ENCODE measurements at regions not wholly inside any gene's neighbourhood (a gene's known extent, or its start where the extent isn't known, plus 50 kb on each side); places are given as distances from the start of the nearest gene placed in this dataset.

GRCh38 chr10:6920072-6921019, 340.3 kb upstream of the PRKCQ start:
- DNase-seq = peak; percentile 60

- DNase-seq = no peak
These were observed 339.0 kb upstream of the PRKCQ start for GRCh38 chr10:6919077-6919476.

GRCh38 chr10:6918305-6918704, 338.2 kb upstream of the PRKCQ start:
- peak; percentile 24 for DNase-seq

GRCh38 chr10:6917125-6917524, 337.0 kb upstream of the PRKCQ start:
- DNase-seq = no peak

GRCh38 chr10:6916601-6917000, 336.5 kb upstream of the PRKCQ start:
- no peak for DNase-seq

- DNase-seq = no peak
These were observed 335.2 kb upstream of the PRKCQ start for GRCh38 chr10:6915307-6915706.

- DNase-seq = no peak
These were observed 332.9 kb upstream of the PRKCQ start for GRCh38 chr10:6912929-6913328.

GRCh38 chr10:6912424-6912823, 332.3 kb upstream of the PRKCQ start:
- no peak for DNase-seq

- no peak for DNase-seq
These were observed 331.9 kb upstream of the PRKCQ start for GRCh38 chr10:6912021-6912420.

- no peak for DNase-seq
These were observed 330.0 kb upstream of the PRKCQ start for GRCh38 chr10:6909905-6910560.

- DNase-seq = no peak
These were observed 327.9 kb upstream of the PRKCQ start for GRCh38 chr10:6907877-6908530.

GRCh38 chr10:6894405-6894804, 314.3 kb upstream of the PRKCQ start:
- no peak for DNase-seq

GRCh38 chr10:6892864-6893263, 312.8 kb upstream of the PRKCQ start:
- DNase-seq = no peak

- DNase-seq = no peak
These were observed 311.8 kb upstream of the PRKCQ start for GRCh38 chr10:6891924-6892323.

GRCh38 chr10:6889718-6890117, 309.6 kb upstream of the PRKCQ start:
- no peak for DNase-seq

- no peak for DNase-seq
These were observed 308.4 kb upstream of the PRKCQ start for GRCh38 chr10:6888434-6888833.

- no peak for DNase-seq
These were observed 305.2 kb upstream of the PRKCQ start for GRCh38 chr10:6885284-6885683.

GRCh38 chr10:6881987-6882386, 301.9 kb upstream of the PRKCQ start:
- no peak for DNase-seq

GRCh38 chr10:6877722-6878392, 297.8 kb upstream of the PRKCQ start:
- DNase-seq = no peak

- DNase-seq = no peak
These were observed 297.3 kb upstream of the PRKCQ start for GRCh38 chr10:6877336-6877721.

GRCh38 chr10:6875269-6875865, 295.3 kb upstream of the PRKCQ start:
- DNase-seq = no peak

- no peak for DNase-seq
These were observed 291.1 kb upstream of the PRKCQ start for GRCh38 chr10:6871128-6871527.

All from activated effector memory CD4-positive, alpha-beta T cell treated with Interleukin-2 at 50 U/mL for 16 hours (primary cell).